HTR-8/SVneo (cell line): ENCODE measurements at regions not wholly inside any gene's neighbourhood (a gene's known extent, or its start where the extent isn't known, plus 50 kb on each side); places are given as distances from the start of the nearest gene placed in this dataset.

Experiments
- DNase-seq: peaks from one replicate; pipeline ENCODE4 v3.0.0; 2011; ENCODE audit warnings: low spot score, mixed read lengths; ENCODE audit not compliant: insufficient read length
- FAIRE-seq: peaks from 2 replicates; lab custom pipeline; 2011; peaks lifted over from hg19 to GRCh38; lab: Jason Lieb, UNC

GRCh38 chr7:18196638-18197037 lies 169.0 kb upstream of the PRPS1L1 start:
- DNase-seq, result no peak
- no peak for FAIRE-seq

DNA sequence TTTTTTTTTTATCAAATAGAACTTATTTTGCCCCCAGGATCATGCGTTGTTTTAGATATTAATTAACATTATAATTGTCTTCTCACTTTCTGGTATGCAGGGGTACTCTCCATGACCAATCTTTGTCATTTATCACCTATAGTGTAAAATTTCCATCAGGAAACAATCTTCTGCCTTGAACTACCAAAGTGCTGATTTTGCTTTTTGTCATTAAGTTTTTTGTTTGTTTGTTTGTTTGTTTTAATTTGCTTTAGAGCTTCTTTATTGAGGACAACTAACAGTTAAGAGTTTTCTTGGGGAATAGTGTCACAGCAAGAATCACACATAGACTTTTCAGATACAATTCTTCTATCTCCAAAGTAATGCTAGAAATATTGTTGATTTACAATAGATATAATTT lies 171.2 kb upstream of the PRPS1L1 start:
- FAIRE-seq (no peak), DNase-seq (no peak)

GRCh38 chr7:18200266-18200665 lies 172.6 kb upstream of the PRPS1L1 start:
- no peak for DNase-seq
- no peak for FAIRE-seq

DNA sequence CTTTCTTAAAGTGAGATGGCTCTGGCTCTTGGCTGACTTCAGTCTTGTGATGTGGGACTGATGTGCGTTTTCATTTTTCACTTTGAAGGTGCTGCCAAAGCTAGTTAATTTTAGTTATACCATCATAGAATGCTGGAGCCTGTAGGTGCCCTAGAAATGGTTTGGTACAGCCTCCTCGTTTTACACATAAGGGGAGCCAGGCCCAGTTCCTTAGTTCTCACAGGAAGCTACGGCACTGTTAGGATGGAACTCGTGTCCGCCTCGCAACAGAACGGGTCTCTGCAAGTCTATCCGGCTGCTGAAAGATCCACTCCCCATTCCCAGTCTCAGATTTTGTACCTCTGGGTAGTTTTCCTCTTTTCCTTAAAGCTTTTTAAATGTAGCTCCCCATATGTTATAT lies 173.2 kb upstream of the PRPS1L1 start:
- no peak for FAIRE-seq

DNA sequence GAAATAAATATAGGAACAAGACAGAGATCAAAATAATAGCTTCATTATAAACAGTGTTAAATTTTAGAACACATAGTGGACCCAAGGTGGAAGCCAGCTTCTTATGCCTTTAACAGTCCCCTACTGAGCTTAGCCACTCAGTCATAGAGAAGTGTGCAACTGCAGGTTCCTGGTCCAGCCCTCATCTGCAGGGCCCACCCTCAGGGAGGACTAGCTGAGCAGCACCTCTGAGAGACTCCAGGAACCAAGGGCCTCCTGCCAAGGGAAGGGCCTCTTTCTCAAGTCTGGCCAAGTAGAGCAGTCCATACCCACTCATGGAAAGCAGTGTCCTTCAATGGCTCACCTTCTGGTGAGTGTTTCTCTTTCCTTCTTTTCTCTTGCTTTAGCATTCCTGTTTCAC lies 173.7 kb upstream of the PRPS1L1 start:
- FAIRE-seq, result no peak

More for the DNA sequence above, 173.2 kb upstream of the PRPS1L1 start:
- no peak for DNase-seq

GRCh38 chr7:18202315-18203045 lies 174.8 kb upstream of the PRPS1L1 start:
- DNase-seq (no peak), FAIRE-seq (no peak)

More for the DNA sequence above, 173.7 kb upstream of the PRPS1L1 start:
- DNase-seq, result no peak

- FAIRE-seq, result no peak
- DNase-seq, result no peak
These were observed 178.7 kb upstream of the PRPS1L1 start for GRCh38 chr7:18206331-18206730.

GRCh38 chr7:18208921-18209320 lies 181.3 kb upstream of the PRPS1L1 start:
- no peak for FAIRE-seq
- DNase-seq, result no peak

DNA sequence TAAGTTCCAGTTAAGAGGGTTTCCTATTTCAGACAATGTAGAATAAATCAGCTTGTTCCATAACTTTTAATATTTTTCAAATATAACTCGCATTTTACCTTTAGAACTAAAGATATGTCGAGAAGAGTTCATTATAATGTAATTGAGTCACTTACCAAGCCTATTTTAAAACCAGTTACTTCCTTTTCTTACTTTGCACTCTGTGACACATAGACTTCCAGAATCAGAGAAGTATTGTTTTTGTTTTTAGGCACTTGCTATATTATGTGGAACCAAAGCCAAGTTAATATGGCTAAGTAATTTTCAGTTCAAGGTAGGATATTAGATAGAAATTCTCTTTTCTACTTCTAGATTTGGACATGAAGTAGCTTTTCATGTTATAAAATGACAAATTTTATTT lies 182.7 kb upstream of the PRPS1L1 start:
- no peak for FAIRE-seq

DNA sequence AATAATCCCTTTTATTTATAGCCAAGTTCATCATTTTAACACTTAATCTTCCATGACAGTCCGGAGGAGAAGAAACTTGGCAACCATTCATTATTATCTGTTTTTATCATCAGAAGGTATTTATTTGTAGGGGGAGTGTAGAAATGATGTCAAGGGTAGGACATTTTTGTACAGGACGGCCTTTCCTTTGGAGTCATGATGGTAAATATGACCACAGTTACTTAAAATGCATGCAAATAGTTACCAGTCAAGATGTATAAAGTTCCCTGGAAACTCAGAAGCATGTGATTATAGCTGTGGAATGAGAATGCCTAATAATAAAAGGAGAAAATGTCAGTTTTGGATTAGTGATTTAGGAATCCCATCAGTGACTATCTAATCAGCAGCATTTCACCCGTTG lies 183.1 kb upstream of the PRPS1L1 start:
- DNase-seq (no peak), FAIRE-seq (no peak)

More for the DNA sequence above, 182.7 kb upstream of the PRPS1L1 start:
- DNase-seq, result no peak

DNA sequence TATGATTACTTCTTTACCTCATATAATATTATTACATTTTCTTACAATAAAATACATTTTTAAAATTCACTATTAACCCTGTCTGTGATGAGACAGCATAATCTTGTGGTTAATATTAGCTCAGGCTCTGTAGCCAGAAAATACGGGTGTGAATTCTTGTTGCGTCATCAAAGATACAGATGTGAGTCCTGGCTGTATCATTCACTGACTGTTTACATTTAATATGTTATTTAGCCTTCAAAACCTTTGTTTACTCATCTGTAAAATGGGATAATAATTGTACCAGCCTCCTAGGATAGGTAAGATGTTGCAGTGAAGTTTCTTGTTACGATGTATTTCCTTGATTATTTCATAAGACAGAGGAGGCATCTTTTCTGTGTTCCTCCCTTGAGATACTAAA lies 184.7 kb upstream of the PRPS1L1 start:
- DNase-seq, result no peak

DNA sequence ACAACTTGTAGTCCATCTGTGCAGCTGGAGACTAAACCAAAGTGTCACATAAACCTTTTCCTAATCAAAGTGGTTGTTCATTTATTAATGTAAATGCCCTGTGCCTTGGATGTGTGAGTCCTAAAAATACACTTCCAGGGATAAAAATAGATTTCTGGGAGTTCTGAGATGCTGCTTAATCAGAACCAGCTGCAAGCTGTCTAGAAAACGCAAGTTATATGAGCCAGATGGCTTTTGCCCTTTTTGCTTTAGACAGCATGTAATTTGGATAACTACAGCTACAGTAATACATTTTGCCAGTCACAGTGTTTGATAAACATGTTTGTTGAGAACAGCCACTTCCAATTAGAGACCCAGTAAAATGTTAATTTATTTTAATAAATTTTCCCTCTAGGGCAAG lies 185.1 kb upstream of the PRPS1L1 start:
- no peak for DNase-seq
- no peak for FAIRE-seq

More for the DNA sequence above, 184.7 kb upstream of the PRPS1L1 start:
- FAIRE-seq, result no peak

GRCh38 chr7:18213652-18214051 lies 186.0 kb upstream of the PRPS1L1 start:
- DNase-seq (no peak), FAIRE-seq (no peak)

DNA sequence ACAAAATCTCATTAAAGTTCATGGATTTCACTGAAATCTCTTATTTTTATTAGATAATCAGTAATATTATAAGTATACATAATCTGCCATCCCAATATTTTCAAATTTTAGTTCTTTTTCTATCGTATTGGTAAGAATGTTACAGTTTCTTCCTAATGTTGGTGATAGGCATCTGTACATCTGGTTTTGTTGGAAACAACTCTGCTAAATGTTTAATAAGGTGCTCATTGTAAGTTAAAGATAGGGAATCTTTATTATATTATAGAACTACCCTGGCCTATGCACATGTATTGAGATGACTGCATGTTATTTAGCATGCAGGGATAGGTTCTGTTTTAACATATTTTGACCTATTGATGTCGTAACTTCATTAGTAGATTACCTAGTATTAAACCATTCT lies 188.6 kb upstream of the PRPS1L1 start:
- no peak for FAIRE-seq
- no peak for DNase-seq

DNA sequence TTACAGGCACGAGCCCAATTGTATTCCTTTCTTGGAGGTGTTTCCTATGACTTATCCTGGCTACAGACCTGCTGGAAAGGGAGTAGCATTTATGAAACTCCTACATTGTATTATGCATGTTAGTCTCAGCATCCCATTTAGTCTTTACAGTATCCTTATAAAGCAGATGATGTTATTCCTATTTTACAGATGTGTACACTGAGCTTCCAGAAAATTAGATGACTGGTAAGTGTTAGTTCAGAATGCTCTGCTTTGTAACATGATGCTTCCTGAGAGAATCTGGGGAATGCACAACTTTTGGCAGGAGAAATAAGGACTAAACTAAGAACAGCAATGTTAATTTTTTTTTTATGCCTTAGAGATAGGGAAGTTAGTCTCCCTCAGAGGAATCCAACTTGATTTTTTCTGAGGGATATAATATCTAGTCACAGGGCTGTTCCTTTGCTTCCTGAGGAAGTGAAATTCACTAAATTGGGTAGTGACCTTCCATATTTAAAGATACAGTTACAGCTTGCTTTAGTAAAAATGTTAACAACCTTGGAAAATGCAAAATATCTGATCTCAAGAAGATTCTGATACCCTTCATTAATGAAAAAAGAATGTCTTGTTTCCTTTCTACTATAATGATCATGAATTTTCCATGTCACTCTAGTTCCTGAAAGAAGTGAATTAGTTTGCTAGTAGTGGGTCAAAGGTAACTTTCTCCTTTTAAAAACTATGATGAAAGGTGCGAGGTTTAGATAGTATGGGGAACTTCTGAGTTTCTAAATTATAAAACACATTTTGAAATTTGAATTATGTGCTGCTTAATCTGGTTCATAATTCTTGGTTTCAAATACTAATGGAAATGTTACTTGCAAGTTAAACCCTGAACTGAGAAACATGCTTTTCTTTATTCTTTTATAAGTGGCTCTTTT lies 194.0 kb upstream of the PRPS1L1 start:
- DNase-seq (no peak), FAIRE-seq (no peak)

- DNase-seq (no peak), FAIRE-seq (no peak)
These were observed 195.0 kb upstream of the PRPS1L1 start for GRCh38 chr7:18222636-18223035.

DNA sequence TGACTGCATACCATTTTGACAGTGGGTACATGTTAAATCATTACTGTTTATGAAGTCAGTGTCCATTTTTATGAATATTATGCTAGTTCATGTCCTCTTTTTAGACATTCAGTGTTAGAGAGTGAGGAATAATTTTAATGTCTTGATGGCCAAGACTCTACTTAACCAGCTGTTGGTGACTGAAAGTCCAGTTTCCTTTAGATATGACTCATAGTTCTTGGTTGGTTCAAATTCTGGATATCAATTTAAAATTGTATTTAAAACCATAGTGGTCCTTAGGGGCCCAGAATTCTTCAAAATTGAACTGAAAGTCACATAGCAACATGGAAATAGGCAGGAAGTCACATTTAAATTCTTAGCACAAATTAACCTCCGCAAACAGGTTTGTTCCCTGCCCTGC lies 196.5 kb upstream of the PRPS1L1 start:
- FAIRE-seq, result no peak
- no peak for DNase-seq

GRCh38 chr7:18225067-18225466 lies 197.4 kb upstream of the PRPS1L1 start:
- FAIRE-seq (no peak), DNase-seq (no peak)

GRCh38 chr7:18226598-18226997 lies 199.0 kb upstream of the PRPS1L1 start:
- DNase-seq (no peak), FAIRE-seq (no peak)

DNA sequence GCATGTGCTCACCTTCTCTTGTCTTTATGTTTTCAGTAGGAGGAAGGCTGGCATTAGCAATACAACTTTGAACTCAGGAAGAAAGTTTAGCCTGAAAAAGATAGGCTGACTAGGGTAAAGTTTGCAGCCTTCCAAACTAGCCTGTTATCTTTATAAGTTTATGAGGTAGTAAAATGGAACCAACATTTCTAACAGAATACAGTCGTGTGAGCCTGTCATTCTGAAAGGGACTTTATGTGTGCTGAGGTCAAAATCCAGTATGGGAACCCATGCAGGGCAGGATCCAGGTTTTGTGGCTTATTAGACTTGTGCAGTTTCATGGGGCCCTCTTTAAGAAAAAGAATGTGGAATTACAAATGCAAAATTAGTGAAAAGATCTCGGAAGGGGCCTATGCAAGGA lies 201.0 kb upstream of the PRPS1L1 start:
- DNase-seq, result no peak
- no peak for FAIRE-seq

GRCh38 chr7:18230271-18230670 lies 202.6 kb upstream of the PRPS1L1 start:
- FAIRE-seq, result no peak
- DNase-seq, result no peak
